Astrocyte (in vitro differentiated cells and primary cell): ENCODE measurements at regions not wholly inside any gene's neighbourhood (a gene's known extent, or its start where the extent isn't known, plus 50 kb on each side); places are given as distances from the start of the nearest gene placed in this dataset.

ENCODE experiments used
- EZH2 ChIP-seq: IDR thresholded peaks from 2 replicates; pipeline ENCODE4 v1.6.1; 2012; ENCODE audit warnings: mild to moderate bottlenecking, low read length, inconsistent platforms; ENCODE audit not compliant: insufficient read depth
- TF ChIP-seq, protein P1 (sequence below): IDR thresholded peaks from 2 replicates; pipeline ENCODE4 v1.5.1; 2011; ENCODE audit warnings: low read depth, mild to moderate bottlenecking, inconsistent platforms, low read length, moderate library complexity; ENCODE audit not compliant: insufficient read depth

DNA sequence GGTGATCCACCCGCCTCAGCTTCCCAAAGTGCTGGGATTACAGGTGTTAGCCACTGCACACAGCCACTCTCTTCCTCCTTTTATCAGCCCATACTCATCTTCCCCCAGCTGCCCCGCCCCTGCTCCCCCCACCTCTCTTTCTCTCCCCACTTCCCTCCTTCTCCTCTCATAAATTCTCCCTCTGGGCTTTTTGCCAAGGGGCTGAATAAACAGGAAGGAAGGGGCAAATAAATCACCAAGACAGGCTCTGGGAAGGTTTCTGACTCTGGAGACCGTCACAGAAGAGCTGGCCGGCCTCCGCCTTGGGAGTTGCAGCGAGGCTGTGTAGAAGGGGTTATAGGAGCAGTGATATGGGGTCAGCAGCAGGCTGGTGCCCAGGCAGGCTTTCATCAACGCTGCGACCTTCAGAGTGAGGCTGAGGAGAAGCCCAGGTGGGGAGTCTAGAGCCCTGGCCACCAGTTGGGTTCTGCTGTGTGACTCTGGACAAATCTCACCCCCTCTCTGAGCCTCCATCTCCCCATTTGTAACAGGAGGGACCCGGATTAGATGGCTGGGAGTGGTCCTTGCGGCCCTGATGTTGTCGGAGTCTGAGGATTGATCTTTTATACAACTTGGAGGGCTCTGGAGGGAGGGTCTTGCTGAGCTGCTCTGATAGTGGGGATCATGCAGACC is 62.6 kb upstream of the RASD2 start:
- TF ChIP-seq, protein P1, sequence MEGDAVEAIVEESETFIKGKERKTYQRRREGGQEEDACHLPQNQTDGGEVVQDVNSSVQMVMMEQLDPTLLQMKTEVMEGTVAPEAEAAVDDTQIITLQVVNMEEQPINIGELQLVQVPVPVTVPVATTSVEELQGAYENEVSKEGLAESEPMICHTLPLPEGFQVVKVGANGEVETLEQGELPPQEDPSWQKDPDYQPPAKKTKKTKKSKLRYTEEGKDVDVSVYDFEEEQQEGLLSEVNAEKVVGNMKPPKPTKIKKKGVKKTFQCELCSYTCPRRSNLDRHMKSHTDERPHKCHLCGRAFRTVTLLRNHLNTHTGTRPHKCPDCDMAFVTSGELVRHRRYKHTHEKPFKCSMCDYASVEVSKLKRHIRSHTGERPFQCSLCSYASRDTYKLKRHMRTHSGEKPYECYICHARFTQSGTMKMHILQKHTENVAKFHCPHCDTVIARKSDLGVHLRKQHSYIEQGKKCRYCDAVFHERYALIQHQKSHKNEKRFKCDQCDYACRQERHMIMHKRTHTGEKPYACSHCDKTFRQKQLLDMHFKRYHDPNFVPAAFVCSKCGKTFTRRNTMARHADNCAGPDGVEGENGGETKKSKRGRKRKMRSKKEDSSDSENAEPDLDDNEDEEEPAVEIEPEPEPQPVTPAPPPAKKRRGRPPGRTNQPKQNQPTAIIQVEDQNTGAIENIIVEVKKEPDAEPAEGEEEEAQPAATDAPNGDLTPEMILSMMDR = no peak
- TF ChIP-seq EZH2 = no peak
